Liver (tissue), 8 donors: ENCODE measurements at regions not wholly inside any gene's neighbourhood (a gene's known extent, or its start where the extent isn't known, plus 50 kb on each side); places are given as distances from the start of the nearest gene placed in this dataset.

Experiments
- DNase-seq: peaks from one replicate; pipeline ENCODE4 v3.0.0-alpha.2; 2017; ENCODE audit warnings: low spot score
- H3K27ac ChIP-seq, 2 donors: one replicate each; pipeline ENCODE4 v1.7.0; 2013; ENCODE audit warnings: inconsistent platforms in 2 of 2, low read length in 2 of 2, control low read depth in 1 of 2, low read depth in 1 of 2, mild to moderate bottlenecking in 1 of 2
- H3K27me3 ChIP-seq, 4 donors: one replicate each; pipeline versions ENCODE4 v1.6.1 to v1.7.0; 2013; ENCODE audit warnings: low read length in 3 of 4, inconsistent platforms in 1 of 4, mild to moderate bottlenecking in 1 of 4, moderate library complexity in 1 of 4; ENCODE audit not compliant: control insufficient read depth in 4 of 4, insufficient read depth in 4 of 4
- H3K36me3 ChIP-seq, 4 donors: one replicate each; pipeline versions ENCODE4 v1.6.1 to v1.7.0; 2013; ENCODE audit warnings: low read length in 3 of 4, mild to moderate bottlenecking in 3 of 4, low read depth in 1 of 4, moderate library complexity in 1 of 4; ENCODE audit not compliant: control insufficient read depth in 4 of 4, insufficient read depth in 3 of 4
- H3K4me1 ChIP-seq, 4 donors: one replicate each; pipeline versions ENCODE4 v1.6.1 to v1.7.0; 2013; ENCODE audit warnings: low read length in 3 of 4, mild to moderate bottlenecking in 3 of 4, moderate library complexity in 1 of 4; ENCODE audit not compliant: control insufficient read depth in 4 of 4, insufficient read depth in 4 of 4
- H3K4me3 ChIP-seq, 3 donors: one replicate each; pipeline versions ENCODE4 v1.6.1 to v1.7.0; 2013; ENCODE audit warnings: low read length in 3 of 3, control low read depth in 1 of 3, low read depth in 1 of 3, mild to moderate bottlenecking in 1 of 3
- H3K9ac ChIP-seq, 2 donors: one replicate each; pipeline ENCODE4 v1.7.0; 2013; ENCODE audit warnings: low read length in 2 of 2, mild to moderate bottlenecking in 2 of 2, moderate library complexity in 2 of 2, control low read depth in 1 of 2, low read depth in 1 of 2
- H3K9me3 ChIP-seq, 4 donors: one replicate each; pipeline versions ENCODE4 v1.6.1 to v1.7.0; 2013; ENCODE audit warnings: low read length in 3 of 4; ENCODE audit not compliant: control insufficient read depth in 4 of 4
- EGR1 ChIP-seq, 2 donors: IDR thresholded peaks; 2 replicates each; pipeline ENCODE4 v1.6.1; 2016 to 2018; ENCODE audit warnings: antibody characterized with exemption in 2 of 2, low read depth in 2 of 2
- FOXA1 ChIP-seq: IDR thresholded peaks from 2 replicates; pipeline ENCODE4 v1.6.1; 2016; ENCODE audit warnings: antibody characterized with exemption
- FOXA2 ChIP-seq: IDR thresholded peaks from 2 replicates; pipeline ENCODE4 v1.6.1; 2016; ENCODE audit warnings: antibody characterized with exemption
- GABPA ChIP-seq, 2 donors: IDR thresholded peaks in 1 of 2; conservative IDR thresholded peaks in 1 of 2; 2 replicates each; pipeline ENCODE4 v1.6.1; 2016; ENCODE audit warnings: antibody characterized with exemption in 2 of 2, mild to moderate bottlenecking in 1 of 2, moderate library complexity in 1 of 2
- HNF4G ChIP-seq: IDR thresholded peaks from 2 replicates; pipeline ENCODE4 v1.6.1; 2016; ENCODE audit warnings: antibody characterized with exemption
- JUND ChIP-seq, 2 donors: IDR thresholded peaks; 2 replicates each; pipeline ENCODE4 v1.6.1; 2016; ENCODE audit warnings: antibody characterized with exemption in 2 of 2
- NR2F2 ChIP-seq: IDR thresholded peaks from 2 replicates; pipeline ENCODE4 v1.6.1; 2016; ENCODE audit warnings: antibody characterized with exemption
- RAD21 ChIP-seq, 2 donors: IDR thresholded peaks; 2 replicates each; pipeline ENCODE4 v1.6.1; 2016; ENCODE audit warnings: antibody characterized with exemption in 2 of 2, mild to moderate bottlenecking in 2 of 2
- REST ChIP-seq: IDR thresholded peaks from 2 replicates; pipeline ENCODE4 v1.6.1; 2016; ENCODE audit warnings: antibody characterized with exemption, mild to moderate bottlenecking
- RXRA ChIP-seq, 2 donors: IDR thresholded peaks; 2 replicates each; pipeline ENCODE4 v1.6.1; 2017 to 2018; ENCODE audit warnings: antibody characterized with exemption in 2 of 2, mild to moderate bottlenecking in 1 of 2
- SP1 ChIP-seq: IDR thresholded peaks from 2 replicates; pipeline ENCODE4 v1.6.1; 2018; ENCODE audit warnings: antibody characterized with exemption, mild to moderate bottlenecking
- TAF1 ChIP-seq: conservative IDR thresholded peaks from 2 replicates; pipeline ENCODE4 v1.6.1; 2016; ENCODE audit warnings: antibody characterized with exemption, mild to moderate bottlenecking
- YY1 ChIP-seq: IDR thresholded peaks from 2 replicates; pipeline ENCODE4 v1.6.1; 2016; ENCODE audit warnings: antibody characterized with exemption, mild to moderate bottlenecking
- WGBS: extraction: QIAGEN DNeasy Blood & Tissue Kit; methylation state at CpG from one replicate; pipeline ENCODE4 v1.1.7; 2013; 5-methylcytosine and 5-hydroxymethylcytosine counted together
- TF ChIP-seq, protein P1 (sequence below): fragments of 150-350 bp; IDR thresholded peaks from 2 replicates; pipeline ENCODE4 v1.5.1; 2017; ENCODE audit warnings: improper control_type of control experiment, low read depth, low read length; ENCODE audit not compliant: missing input control
- donor health status: healthy.
- donor health status: healthy.
- donor health status: healthy.
- donor health status: healthy.
- donor health status: healthy.

GRCh38 chr4:123919576-123920098 is 523.0 kb downstream of the SPRY1 start:
- WGBS = 92% methylated on average over 4 of the region's 4 CpGs
- no peaks in the 10 kb centered on the region for H3K4me1 ChIP-seq
- H3K27me3 ChIP-seq = no peaks in the 10 kb centered on the region
- H3K36me3 ChIP-seq = no peaks in the 10 kb centered on the region
- DNase-seq = no peak
- H3K9me3 ChIP-seq = no peaks in the 10 kb centered on the region
- no peak overlapping the region for H3K27ac ChIP-seq
- H3K4me3 ChIP-seq = no peak overlapping the region
- TF ChIP-seq HNF4G (no peak), NR2F2 (no peak), RAD21 (IDR thresholded peaks at IDR 0.05) (no peak), FOXA1 (no peak), YY1 (no peak), RXRA (IDR thresholded peaks at IDR 0.05) (no peak), FOXA2 (no peak)
- no peak overlapping the region for H3K9ac ChIP-seq

GRCh38 chr4:123921339-123921738 is 524.7 kb downstream of the SPRY1 start:
- WGBS = 75% methylated on average over 5 of the region's 5 CpGs
- Histone ChIP-seq H3K27ac (no peak overlapping the region), H3K9ac (no peak overlapping the region), H3K4me3 (no peak overlapping the region), H3K36me3 (no peaks in the 10 kb centered on the region), H3K27me3 (peaks cover 0 to 4% (median 0%) of the 10 kb centered on the region in 4 donors), H3K9me3 (peaks cover 0 to 3% (median 0%) of the 10 kb centered on the region in 4 donors), H3K4me1 (no peaks in the 10 kb centered on the region)
- DNase-seq = no peak
- TF ChIP-seq HNF4G (no peak), REST (no peak), EGR1 (IDR thresholded peaks at IDR 0.05; ENCODE audit: low read depth in 2 of 2) (no peak)

- DNase-seq = no peak
- no peak overlapping the region for H3K27ac ChIP-seq
- no peaks in the 10 kb centered on the region for H3K36me3 ChIP-seq
- TF ChIP-seq YY1 (no peak), GABPA (IDR thresholded peaks at IDR 0.05 in 1 of 2, conservative IDR thresholded peaks at IDR 0.05 in 1 of 2) (no peak), RAD21 (IDR thresholded peaks at IDR 0.05) (no peak), SP1 (no peak), JUND (IDR thresholded peaks at IDR 0.05) (no peak), TAF1 (no peak), FOXA2 (no peak)
- TF ChIP-seq, protein P1, sequence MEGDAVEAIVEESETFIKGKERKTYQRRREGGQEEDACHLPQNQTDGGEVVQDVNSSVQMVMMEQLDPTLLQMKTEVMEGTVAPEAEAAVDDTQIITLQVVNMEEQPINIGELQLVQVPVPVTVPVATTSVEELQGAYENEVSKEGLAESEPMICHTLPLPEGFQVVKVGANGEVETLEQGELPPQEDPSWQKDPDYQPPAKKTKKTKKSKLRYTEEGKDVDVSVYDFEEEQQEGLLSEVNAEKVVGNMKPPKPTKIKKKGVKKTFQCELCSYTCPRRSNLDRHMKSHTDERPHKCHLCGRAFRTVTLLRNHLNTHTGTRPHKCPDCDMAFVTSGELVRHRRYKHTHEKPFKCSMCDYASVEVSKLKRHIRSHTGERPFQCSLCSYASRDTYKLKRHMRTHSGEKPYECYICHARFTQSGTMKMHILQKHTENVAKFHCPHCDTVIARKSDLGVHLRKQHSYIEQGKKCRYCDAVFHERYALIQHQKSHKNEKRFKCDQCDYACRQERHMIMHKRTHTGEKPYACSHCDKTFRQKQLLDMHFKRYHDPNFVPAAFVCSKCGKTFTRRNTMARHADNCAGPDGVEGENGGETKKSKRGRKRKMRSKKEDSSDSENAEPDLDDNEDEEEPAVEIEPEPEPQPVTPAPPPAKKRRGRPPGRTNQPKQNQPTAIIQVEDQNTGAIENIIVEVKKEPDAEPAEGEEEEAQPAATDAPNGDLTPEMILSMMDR = no peak
- peaks cover 0 to 4% (median 0%) of the 10 kb centered on the region in 4 donors for H3K27me3 ChIP-seq
- no peak overlapping the region for H3K9ac ChIP-seq
- H3K9me3 ChIP-seq = peaks cover 0 to 3% (median 0%) of the 10 kb centered on the region in 4 donors
- H3K4me3 ChIP-seq = no peak overlapping the region
- no peaks in the 10 kb centered on the region for H3K4me1 ChIP-seq
These were observed 526.3 kb downstream of the SPRY1 start for GRCh38 chr4:123922847-123923246.
